Eye (tissue), 1 donor: ENCODE measurements at regions not wholly inside any gene's neighbourhood (a gene's known extent, or its start where the extent isn't known, plus 50 kb on each side); places are given as distances from the start of the nearest gene placed in this dataset.
"Not testable (repeated sequence)": the region's sequence is repeated elsewhere in the genome, so short reads cannot be mapped to it uniquely, and the experiment has no call there.

Experiments
- DNase-seq: peaks from one replicate; pipeline ENCODE4 v3.0.0-alpha.2; 2015

DNA sequence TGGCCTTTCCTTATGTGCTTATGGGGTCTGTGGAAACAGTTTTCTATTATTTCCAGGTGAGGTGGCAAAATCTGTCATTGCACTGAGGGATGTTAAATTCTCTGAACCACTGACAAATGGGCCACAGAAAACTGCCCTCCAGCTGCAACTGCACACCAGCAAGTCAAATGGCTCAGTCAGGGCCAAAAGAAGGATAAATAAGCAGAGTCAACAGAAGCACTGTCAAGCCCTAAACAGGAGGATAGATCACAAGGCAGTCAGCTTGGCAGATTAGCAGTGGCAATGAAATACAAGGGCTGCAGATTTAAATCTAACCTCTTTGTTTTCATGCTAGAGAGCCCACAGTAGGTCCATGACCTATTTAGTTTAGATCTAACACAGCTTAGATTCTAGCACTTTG is 435.6 kb downstream of the ETS1 start:
- DNase-seq = no peak

DNA sequence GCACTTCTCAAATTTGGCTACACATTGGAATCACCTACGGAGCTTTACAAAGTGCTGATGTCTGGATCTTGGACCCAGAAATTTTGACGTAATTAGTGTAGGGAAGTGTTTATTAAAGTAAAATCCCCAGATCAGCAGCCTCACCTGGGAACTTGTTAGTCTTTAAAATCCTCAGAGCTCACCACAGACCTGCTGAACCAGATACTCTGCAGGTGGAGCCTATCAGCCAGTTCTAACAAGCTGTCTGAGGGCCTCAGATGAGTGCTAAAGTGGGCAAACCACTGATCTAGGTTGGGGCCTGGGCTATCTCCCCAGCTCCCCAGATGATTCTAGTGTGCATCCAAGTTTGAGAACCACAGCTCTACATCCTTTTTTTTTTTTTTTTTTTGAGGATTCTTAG is 436.0 kb downstream of the ETS1 start:
- DNase-seq = no peak

DNA sequence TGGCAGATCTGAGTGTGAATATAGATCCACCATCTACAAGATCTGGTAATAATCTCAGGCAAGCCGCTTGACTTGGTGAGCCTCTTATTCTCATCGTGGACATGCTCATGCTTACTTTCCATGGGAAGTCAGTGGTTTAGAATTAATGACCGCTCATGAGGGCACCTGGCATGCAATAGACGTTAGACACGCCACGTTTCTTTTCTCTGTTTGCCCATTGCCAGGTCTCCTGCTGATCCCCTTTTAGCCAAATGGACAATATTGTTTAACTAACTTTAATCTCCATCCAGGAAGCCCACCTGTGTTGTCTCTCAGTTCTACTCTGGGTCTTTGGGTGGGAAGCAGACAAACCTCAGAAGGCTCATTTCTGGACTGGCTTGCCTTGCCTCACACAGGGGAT is 439.1 kb downstream of the ETS1 start:
- no peak for DNase-seq

DNA sequence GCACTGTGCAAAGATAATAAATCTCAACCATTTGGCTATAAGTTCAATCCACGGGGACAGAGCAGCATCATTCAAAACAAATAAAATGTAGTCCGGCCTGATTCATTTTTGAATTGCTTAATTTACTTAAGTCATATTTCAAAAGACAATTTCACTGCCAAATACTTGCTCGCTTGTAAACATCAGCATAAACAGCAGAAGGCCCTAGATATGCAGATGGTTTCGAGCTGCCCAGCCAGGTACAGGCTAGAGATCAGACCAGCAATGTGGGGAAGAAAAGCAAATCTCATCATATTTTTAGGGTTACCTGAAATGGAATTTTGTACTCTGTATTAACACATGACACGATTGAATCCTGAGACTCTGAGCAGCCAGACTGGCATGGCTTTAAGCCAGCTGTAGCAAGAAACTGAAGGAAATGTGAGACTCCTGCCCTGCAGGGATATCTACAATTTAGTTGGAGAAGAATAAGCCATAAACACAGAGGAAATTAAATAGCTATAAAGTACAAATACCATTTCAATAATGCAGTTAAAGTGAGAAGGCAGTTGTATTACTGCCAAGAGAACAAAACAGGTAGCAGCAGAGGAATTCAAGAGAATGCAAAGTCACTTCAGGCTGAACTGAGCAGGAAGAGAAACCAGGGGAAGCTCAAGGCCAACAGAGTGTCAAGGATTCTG is 440.3 kb downstream of the ETS1 start:
- no peak for DNase-seq

DNA sequence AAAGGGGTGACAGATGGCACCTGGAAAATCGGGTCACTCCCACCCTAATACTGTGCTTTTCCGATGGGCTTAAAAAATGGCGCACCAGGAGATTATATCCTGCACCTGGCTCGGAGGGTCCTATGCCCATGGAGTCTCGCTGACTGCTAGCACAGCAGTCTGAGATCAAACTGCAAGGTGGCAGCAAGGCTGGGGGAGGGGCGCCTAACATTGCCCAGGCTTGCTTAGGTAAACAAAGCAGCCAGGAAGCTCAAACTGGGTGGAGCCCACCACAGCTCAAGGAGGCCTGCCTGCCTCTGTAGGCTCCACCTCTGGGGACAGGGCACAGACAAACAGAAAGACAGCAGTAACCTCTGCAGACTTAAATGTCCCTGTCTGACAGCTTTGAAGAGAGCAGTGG is 447.1 kb downstream of the ETS1 start:
- not testable (repeated sequence) for DNase-seq

DNA sequence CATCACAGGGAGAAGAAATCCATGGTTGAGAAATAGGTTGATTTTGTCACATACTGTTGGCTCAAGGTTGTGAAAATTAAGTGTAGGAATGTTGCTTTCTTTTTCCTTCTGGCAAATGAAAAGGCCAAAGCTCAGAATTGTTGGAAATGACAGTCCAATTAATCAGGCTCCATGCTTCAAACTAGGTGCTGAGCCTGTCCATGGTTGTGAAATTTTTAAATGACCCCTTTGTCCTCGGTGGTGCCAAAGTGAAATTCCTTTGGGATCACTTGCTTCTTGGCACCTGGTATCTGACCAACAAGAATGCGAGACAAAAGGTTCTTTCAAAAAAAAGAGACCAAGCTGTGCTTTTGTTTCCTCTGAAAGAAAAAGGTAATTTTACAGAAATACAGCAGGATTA is 451.9 kb downstream of the ETS1 start:
- no peak for DNase-seq

DNA sequence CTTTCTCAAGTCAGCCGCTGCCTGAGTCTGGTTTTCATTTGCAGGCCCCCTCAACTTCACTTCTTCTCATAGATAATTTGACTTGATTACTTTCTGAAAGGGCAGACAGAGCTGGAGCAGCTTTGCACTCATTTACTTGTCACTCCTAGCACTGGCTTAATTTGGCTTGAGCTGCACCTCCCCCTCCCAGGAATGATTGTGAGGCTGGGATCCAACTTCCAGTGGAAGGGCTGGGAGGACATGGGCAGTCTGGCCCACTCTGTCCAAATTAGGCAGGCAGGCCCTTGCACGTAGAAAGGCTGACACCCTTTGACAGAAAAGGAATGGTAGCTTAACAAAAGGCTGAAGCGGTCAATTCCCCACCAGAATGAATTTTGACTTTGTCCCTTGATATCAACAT is 453.9 kb downstream of the ETS1 start:
- DNase-seq = peak; percentile 83

DNA sequence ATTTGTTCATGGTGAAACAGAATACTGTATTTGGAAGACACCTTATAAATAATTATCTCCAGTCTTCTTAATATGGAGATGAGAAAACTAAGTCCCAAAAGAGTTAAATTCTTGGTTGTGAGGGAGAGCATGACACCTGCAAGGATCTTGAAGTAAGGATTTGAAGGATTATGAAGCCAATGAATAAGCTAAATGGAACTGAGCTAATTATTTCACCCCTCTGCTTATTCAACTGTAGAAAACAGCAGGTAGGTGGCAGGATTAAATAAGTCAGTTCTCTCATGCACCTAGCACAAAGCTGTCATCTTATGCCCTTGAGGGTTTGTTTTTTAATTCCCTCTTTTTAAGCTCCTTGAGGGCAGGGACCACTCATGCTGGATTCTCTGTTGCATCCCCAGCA is 457.3 kb downstream of the ETS1 start:
- DNase-seq = no peak

DNA sequence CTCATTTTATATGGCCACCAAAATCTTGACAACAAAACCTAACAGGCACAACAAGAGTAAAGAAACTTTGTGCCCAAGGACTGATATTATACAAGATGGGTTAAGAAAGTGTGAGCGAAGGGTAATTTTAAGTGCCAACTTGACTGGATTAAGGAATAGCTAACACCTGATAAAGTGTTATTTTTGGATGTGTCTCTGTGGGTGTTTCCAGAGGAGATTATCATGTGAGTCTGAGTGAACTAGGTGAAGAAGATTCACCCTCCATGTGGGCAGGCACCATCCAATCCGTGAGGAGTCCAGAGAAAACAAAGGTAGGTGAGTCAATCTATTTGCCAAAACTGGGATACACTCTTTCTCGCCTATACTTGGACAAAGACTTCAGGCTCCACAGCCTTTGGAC is 461.6 kb downstream of the ETS1 start:
- no peak for DNase-seq

DNA sequence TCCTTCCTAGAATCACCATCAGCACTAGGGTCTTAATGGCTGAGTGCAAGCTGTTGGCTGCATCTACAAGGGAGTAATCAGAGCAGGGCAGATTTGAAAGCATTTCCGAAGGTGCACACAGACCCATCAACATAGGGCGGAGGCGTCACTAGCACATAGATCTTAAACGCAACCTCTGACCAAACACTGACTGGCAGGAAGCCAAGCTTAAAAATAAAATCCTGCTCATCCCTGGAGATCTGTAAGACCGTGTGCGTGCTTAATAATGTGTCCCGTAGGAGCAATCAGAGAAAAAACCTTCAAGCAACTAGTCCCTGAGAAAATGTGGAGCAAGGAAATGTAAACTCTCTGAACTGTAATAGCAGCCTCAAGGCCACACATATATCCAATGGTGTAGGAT is 470.5 kb downstream of the ETS1 start:
- DNase-seq = no peak

DNA sequence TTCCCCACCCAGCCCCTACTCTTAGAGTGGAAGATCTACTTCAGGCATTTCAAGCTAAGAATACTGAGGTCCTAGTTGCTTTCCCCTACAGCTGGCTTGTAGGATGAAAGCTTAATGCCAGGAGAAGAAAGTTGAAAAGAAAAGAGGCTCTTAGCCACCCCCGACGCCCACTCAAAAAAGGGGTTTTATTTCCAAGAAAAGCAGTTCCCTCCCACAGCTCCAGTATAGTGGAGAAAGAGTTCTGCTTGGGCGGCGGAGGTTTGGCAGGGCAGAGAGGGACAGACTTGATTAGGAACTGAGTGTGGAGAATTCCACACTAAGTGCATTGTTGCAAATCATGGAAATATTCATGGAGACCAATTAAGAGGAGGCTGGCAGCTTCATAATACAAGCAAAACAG is 470.9 kb downstream of the ETS1 start:
- DNase-seq = no peak

DNA sequence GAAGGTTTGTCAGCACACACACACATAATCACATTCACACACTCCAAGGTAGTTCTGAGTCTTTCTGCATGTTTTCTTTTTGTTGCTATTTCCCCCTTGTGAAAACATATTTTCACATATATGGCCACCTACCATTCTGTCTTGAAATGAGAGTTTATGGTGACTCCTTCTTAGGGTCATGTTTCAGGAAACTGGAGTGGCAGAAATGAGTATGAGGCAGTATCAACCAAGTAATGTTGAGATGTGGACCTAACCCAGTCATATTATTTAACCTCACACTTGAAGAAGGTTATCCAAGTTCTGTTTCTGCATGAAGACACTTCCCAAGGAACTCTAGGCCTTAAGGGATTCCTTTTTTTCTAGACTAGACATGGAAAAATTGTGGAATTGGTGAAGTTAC is 481.4 kb downstream of the ETS1 start:
- no peak for DNase-seq

DNA sequence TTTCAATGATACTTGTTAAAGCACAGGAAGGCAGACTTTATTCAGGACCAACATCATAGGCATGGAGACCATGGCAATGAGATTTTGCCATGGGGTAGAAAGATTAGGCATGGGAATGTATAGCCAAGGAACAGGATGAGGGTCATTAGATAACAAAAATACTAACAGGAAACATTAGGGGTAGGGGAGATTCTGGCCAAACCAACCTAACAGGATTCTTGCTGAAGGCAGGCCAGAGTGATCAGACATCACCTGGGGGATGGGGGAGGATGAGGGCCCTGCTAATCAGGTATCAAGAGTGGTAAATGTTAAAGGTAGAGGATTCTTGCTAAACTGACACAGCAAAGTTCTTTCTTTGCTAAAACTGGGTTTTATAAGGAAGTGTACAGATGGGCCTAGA is 481.8 kb downstream of the ETS1 start:
- DNase-seq = no peak

DNA sequence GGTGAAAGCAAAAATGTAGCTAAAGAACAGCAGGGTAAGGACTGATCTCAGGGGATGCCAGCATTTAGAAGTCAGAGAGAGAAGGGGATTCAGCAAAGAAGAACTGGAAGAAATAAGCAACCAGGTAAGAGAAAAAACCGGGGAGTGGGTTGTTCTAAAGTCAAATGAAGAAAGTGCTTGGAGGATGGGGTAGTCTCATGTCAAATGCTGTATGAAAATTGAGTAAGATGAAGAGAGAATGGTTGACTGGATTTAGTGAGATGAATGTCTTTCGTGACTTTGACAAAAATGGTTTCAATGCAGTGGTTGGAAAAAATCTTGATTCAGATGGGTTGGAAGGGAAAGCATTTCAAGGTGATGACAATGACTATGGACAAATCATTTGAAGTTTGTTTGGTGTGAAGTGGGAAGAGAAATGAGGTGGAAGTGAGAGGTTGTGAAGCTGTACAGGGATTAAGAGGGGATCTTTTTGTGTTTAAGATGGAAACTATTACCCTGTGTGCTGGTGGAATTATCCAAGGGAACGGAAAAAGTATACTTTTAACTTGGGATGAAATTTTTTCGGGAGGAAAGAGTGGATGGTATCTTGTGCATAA is 484.0 kb downstream of the ETS1 start:
- no peak for DNase-seq

DNA sequence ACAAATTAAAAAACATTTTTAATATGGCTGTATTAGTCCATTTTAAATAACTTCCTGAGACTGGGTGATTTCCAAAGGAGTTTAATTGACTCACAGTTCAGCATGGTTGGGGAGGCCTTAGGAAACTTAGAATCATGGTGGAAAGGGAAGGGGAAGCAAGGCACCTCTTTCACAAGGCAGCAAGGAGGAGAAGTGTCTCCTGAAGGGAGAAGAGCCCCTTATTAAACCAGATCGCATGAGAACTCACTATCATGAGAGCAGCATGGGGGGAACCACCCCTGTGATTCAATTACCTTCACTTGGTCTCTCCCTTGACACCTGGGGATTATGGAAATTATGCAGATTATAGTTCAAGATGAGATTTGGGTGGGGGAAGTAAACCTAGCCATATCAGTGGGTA is 488.6 kb downstream of the ETS1 start:
- no peak for DNase-seq

DNA sequence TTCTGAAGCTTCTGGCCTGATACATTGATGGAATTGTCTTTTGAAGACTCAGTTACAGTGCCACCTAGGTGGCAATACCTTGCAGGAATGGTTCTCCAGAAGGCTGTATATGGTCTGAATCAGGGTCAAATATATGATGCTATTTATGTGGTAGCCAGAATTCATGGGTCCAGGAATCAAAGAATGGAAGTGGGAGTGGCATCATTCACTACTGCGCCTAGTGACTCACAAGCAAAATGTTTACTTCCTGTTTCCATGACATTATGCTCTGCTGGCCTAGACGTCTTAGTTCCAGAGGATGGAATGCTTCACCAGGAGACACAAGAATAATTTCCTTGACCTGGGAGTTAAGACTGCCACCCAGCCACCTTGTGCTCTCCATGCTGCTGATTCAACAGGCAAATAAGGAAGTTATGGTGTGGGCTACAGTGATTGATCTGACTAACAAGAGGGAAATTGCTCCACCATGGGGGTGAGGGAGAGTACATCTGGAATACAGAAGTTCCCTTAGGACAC is 491.8 kb downstream of the ETS1 start:
- DNase-seq = no peak

DNA sequence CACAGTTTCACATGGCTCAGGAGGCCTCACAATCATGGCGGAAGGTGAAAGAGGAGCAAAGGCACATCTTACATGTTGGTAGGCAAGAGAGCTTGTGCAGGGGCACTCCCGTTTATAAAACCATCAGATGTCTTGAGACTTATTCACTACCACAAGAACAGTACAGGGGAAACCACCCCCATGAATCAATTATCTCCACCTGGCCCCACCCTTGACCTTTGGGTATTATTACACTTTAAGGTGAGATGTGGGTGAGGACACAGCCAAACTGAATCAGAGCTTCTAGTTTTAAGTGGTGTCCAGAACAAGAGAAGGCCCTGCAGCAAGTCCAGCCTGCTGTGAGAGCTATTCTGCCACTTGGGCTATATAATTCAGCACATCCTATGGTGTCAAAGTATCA is 493.7 kb downstream of the ETS1 start:
- DNase-seq = no peak

DNA sequence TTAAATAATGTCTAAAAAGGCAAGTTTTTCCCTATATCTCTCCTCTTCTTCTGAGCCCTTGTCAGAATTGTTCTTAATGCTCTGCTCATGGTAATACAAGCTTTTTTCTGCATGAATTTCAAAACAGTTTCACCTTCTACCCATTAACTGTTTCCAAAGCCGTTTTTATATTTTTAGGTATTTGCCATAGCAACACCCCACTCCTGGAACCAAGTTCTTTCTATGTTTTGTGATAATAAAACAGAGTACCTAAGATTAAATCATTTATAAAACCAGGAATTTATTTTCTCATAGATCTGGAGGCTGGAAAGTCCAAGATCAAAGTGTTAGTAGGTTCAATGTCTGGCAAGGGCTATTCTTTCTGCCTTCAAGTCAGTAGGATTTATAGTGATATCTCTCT is 497.4 kb downstream of the ETS1 start:
- DNase-seq = no peak

DNA sequence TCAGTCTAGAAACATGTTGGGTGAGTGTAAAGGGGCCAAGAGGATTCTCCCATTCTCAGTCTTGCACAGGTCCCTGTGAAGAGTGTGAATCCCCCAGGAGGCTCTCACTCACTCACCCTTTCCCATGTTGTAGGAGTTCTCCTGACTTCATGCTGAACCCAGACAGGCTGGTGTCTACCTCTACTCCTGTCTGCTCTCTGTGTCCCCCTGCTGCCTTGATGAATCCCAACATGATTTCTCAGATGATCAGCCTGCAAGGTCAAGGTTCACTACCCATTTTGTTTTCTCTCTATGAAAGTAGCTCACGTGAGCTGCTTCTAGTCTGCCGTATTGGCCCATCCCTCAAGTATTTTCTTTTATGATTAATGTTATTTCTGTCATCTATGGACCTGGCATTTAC is 500.6 kb downstream of the ETS1 start:
- DNase-seq = no peak

DNA sequence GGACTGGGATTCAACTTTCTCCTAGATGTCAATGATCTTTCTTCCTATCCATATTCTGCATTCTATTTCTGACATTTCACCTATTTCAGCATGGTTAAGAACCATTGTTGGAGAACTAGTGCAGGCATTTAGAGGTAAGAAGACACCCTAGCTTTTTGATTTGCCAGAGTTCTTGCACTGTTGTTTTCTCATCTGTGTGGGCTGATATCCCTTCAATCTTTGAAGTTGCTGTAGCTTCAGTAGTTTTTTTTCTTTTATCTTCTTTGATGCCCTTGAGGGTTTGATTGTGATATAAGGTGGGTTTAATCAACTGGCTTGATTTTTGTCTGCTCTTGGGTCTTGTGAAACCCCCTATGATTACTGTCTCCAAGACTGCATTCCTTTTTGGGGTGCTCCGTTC is 502.1 kb downstream of the ETS1 start:
- DNase-seq = no peak

DNA sequence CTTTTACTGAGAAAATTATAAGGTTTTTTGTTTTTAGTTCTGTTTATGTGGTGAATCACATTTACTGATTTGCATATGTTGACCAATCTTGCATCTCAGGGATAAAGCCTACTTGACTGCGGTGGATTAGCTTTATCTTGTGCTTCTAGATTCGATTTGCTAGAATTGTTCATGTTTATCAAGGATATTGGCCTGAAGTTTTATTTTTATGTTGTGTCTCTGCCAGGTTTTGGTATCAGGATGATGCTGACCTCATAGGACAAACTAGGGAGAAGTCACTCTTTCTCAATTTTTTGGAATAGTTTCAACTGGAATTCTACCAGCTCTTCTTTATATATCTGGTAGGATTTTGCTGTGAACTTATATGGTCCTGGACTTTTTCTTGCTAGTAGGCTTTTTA is 504.8 kb downstream of the ETS1 start:
- no peak for DNase-seq

DNA sequence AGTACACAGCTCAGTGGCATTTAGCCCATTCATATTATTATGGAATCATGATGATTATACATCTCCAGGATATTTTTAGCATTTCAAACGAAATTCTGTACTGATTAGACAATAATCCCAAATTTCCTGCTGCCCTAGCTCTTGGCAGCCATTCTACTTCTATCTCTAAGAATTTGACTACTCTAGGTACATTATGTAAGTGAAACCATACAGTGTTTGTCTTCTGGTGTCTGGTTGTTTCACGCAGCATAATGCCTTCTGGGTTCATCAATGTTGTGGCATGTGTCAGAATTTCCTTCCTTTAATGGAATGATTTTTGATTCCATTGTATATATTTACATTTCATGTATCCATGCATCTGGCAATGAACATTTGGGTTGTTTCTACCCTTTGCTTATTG is 517.7 kb downstream of the ETS1 start:
- DNase-seq = peak; percentile 38

DNA sequence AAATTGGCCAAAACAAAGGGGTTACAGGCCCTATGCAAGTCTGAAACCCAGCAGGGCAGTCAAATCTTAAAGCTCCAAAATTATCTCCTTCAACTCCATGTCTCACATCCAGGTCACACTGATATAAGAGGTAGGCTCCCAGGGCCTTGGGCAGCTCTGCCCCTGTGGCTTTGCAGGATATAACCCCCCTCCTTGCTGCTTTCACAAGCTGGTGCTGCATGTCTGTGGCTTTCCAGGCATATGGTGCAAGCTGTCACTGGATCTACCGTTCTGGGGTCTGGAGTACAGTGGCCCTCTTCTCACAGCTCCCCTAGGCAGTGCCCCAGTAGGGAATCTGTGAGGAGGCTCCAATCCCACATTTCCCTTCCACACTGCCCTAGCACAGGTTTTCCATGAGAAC is 519.6 kb downstream of the ETS1 start:
- DNase-seq = no peak

DNA sequence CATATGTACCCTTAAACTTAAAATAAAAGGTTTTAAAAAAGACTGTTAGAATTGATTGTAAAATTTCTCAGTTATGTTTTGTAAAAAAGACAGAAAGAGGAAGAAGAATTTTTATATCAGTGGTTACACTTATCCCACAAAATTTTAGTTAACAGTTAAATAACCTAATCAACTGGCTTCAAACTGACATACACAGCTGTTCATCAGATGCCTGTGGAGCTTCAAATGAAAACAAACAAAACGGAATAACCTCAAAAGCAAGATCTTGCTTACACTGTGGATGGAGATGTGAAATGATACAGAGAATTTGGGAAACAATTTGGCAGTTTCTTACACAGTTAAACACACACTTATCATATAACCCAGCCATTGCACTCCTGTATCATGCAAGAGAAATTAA is 521.0 kb downstream of the ETS1 start:
- DNase-seq = no peak

DNA sequence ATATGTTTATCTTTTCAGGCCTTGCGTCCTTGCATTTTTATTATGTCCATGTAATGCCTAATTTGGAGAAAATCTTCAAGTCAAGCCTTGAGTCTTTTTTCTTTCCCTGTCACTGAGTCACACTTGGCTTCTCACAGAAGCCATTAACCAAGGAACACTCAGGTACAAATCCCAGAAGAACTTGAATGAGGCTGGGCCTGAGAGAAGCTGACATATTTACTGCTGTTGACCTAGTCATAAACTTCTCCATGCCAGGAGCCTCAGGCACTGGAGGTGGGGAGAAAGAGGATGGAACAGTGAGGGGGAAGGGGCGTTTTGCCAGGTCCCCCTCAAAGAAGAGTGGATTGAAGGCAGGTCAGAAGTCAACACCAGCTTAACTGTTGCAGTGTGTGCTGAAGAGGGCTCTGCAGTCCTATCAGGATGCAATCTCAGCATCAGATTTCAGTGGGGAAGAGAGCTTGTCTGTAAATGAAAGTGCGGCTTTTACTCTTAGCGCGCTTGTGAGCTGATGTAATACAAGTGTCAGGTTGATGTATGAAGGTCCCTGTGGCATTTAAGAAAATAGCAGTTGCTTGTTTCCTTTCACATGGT is 526.0 kb downstream of the ETS1 start:
- DNase-seq = no peak
